ENCODE measurements at regions not wholly inside any gene's neighbourhood (a gene's known extent, or its start where the extent isn't known, plus 50 kb on each side); places are given as distances from the start of the nearest gene placed in this dataset.

DNA sequence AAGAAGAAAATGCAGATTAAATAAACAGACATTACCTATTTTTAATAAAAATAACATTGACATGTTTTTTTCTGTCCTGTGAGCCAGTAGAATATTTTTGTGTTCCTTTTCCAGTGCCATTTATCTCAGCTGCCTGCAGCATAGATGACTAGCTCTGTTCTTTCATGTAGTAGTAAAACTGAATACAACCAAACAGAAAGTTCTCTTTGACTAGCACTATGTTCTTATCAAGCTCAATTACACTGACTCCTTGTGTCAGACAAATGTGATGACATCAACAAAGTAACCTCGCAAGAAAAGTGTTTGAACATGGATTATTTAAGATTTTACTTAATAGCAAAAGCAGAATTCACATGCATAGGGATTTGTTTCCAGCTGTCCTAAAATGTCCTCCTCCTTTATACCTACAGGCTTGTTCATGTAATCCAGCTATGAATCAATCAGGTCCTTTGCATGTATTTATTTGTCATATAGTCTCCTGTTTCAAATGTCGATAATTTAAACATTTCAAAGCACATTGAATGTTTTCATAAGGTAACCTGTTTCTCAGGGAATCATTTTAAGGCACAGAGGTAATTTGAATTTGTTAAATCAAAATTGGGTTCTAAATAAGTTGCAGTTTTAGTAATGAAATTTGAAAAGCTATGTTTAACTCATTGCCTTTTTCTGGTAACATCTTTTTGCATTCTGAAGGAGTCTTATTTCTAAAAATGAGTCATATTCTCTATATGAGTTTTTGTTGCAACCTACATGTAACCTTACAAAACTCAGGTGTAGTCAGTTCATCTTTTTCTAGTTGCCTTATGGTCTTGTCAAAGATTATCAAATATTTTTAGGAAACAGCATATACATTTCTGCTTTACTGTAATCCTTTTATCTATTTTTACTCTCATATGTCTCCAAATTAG, 215.3 kb upstream of the GULP1 start:
- no peak overlapping the region for H2AFZ ChIP-seq
- H3K36me3 ChIP-seq (ENCODE audit: low read depth) = no peaks in the 10 kb centered on the region
- H3K27ac ChIP-seq = no peak overlapping the region
- no peaks in the 10 kb centered on the region for H3F3A ChIP-seq (ENCODE audit: insufficient read depth)
- no peak for TF ChIP-seq EZH2phosphoT487 (IDR thresholded peaks at IDR 0.05; ENCODE audit: insufficient read depth, low read depth)
- no peak for TF ChIP-seq EZH2 (IDR thresholded peaks at IDR 0.05; ENCODE audit: insufficient read depth, poor library complexity, severe bottlenecking)
- in situ Hi-C loops (cut with MboI) = no loop called here
- no peak overlapping the region for H3K9ac ChIP-seq
- no peak overlapping the region for H3K4me2 ChIP-seq (ENCODE audit: unreplicated experiment)
- no peaks in the 10 kb centered on the region for H3K9me2 ChIP-seq (ENCODE audit: insufficient read depth)
- no peaks in the 10 kb centered on the region for H3K79me2 ChIP-seq (ENCODE audit: insufficient read depth)
- no peaks in the 10 kb centered on the region for H4K20me1 ChIP-seq (ENCODE audit: insufficient read depth)
- no peaks in the 10 kb centered on the region for H3K9me3 ChIP-seq (ENCODE audit: low read depth)
- H3K4me3 ChIP-seq = no peak overlapping the region
- peaks cover 16% of the 10 kb centered on the region for H3K4me1 ChIP-seq (ENCODE audit: insufficient read depth)
- 89 to 93% methylated on average over 2 of the region's 2 CpGs for WGBS, 2 experiments (ENCODE audit: low coverage in 1 of 2, low lambda C conversion rate in 2 of 2, missing lambda C conversion rate in 2 of 2)
- H3K27me3 ChIP-seq (replicated peaks; ENCODE audit: insufficient read depth) = 0 out of 2 replicates have a peak, but pooled peaks cover 3% of the 10 kb centered on the region
- no peak for DNase-seq

DNA sequence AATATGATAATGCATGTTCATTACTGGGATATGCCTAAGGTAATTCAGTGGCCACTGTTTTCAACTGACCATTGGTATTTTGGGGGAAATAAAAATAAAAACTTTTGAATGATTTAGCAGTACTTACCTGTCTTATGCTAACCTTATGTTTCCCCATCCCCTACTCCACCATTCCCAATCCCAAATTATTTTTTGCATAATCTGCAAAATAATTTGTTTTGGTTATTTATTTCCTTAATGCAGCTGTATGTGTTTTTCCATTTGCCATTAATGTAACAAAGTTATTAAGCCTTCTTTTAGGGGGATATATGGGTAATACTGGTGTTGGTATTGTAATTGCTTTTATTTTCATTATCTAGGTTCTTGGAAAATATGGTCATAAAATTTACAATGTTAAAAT, 213.9 kb upstream of the GULP1 start:
- H3K4me1 ChIP-seq (ENCODE audit: insufficient read depth) = peaks cover 16% of the 10 kb centered on the region
- H3K27me3 ChIP-seq (replicated peaks; ENCODE audit: insufficient read depth) = 0 out of 2 replicates have a peak, but pooled peaks cover 3% of the 10 kb centered on the region
- H3K4me3 ChIP-seq = no peak overlapping the region
- H3K27ac ChIP-seq = no peak overlapping the region
- no peaks in the 10 kb centered on the region for H3K79me2 ChIP-seq (ENCODE audit: insufficient read depth)
- TF ChIP-seq EZH2phosphoT487 (IDR thresholded peaks at IDR 0.05; ENCODE audit: insufficient read depth, low read depth) (no peak), EZH2 (IDR thresholded peaks at IDR 0.05; ENCODE audit: insufficient read depth, poor library complexity, severe bottlenecking) (no peak)
- H3K9ac ChIP-seq = no peak overlapping the region
- DNase-seq = no peak
- H3K9me3 ChIP-seq (ENCODE audit: low read depth) = no peaks in the 10 kb centered on the region
- H3K36me3 ChIP-seq (ENCODE audit: low read depth) = no peaks in the 10 kb centered on the region
- H3K9me2 ChIP-seq (ENCODE audit: insufficient read depth) = no peaks in the 10 kb centered on the region
- no peak overlapping the region for H3K4me2 ChIP-seq (ENCODE audit: unreplicated experiment)
- in situ Hi-C loops (cut with MboI) = no loop called here
- H4K20me1 ChIP-seq (ENCODE audit: insufficient read depth) = no peaks in the 10 kb centered on the region
- H2AFZ ChIP-seq = no peak overlapping the region
- no peaks in the 10 kb centered on the region for H3F3A ChIP-seq (ENCODE audit: insufficient read depth)

DNA sequence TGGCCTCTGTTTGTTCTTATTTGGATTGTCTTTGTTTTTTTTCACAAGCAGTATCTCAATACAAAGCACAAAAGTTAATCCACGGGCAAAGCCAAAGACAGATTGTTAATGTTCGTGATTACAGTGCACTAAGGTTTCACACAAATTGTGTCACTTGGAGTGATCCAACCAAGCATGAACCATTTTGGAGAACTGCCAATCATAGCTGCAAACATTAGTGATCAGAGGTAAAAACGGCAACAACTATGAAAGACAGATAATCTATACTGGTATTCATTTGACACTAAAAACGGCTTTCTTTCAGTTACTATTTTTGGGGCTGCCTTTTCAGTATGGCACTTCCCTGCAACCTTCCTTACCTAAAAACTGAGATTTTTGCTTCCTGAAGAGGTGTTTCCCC, 213.1 kb upstream of the GULP1 start:
- in situ Hi-C loops (cut with MboI) = no loop called here
- Histone ChIP-seq H3K79me2 (ENCODE audit: insufficient read depth) (no peaks in the 10 kb centered on the region), H3K4me1 (ENCODE audit: insufficient read depth) (peaks cover 16% of the 10 kb centered on the region), H3K9me2 (ENCODE audit: insufficient read depth) (no peaks in the 10 kb centered on the region), H3K27ac (0 out of 2 replicates have a peak overlapping the region, but pooled peaks have one; percentile 9), H4K20me1 (ENCODE audit: insufficient read depth) (no peaks in the 10 kb centered on the region), H3K36me3 (ENCODE audit: low read depth) (no peaks in the 10 kb centered on the region), H3K9ac (no peak overlapping the region), H3K27me3 (replicated peaks; ENCODE audit: insufficient read depth) (0 out of 2 replicates have a peak, but pooled peaks cover 3% of the 10 kb centered on the region), H3K4me3 (no peak overlapping the region), H3K4me2 (ENCODE audit: unreplicated experiment) (peak overlapping the region; percentile 42), H3K9me3 (ENCODE audit: low read depth) (no peaks in the 10 kb centered on the region), H3F3A (ENCODE audit: insufficient read depth) (no peaks in the 10 kb centered on the region), H2AFZ (no peak overlapping the region)
- WGBS, 2 experiments (ENCODE audit: low coverage in 1 of 2, low lambda C conversion rate in 2 of 2, missing lambda C conversion rate in 2 of 2) = 65% methylated on average over 4 of the region's 4 CpGs
- no peak for TF ChIP-seq EZH2phosphoT487 (IDR thresholded peaks at IDR 0.05; ENCODE audit: insufficient read depth, low read depth)
- no peak for TF ChIP-seq EZH2 (IDR thresholded peaks at IDR 0.05; ENCODE audit: insufficient read depth, poor library complexity, severe bottlenecking)
- DNase-seq = peak; percentile 19

DNA sequence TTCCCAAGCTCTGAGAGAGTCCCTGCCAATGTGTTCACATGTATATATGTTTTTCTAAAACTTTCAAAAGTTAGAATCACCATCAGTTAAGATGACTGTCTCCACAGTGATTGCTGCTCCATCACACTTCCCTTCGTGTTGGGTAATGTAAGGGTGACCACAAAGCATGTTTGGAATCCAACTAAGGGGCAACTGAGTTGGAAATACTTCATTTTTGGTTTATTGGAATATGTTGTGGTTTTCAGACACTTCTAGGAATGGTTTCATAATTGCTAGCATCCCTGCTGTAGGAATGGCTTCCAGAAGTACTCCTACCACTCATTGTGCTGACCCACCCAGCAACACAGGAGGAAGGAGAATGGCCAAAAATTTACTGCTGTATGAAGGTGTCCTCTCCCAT, 212.5 kb upstream of the GULP1 start:
- peak; percentile 84 for DNase-seq
- Histone ChIP-seq H4K20me1 (ENCODE audit: insufficient read depth) (no peaks in the 10 kb centered on the region), H3K4me2 (ENCODE audit: unreplicated experiment) (peak overlapping the region; percentile 42), H3K36me3 (ENCODE audit: low read depth) (no peaks in the 10 kb centered on the region), H3K9me3 (ENCODE audit: low read depth) (no peaks in the 10 kb centered on the region), H3K4me1 (ENCODE audit: insufficient read depth) (peaks cover 16% of the 10 kb centered on the region), H3K79me2 (ENCODE audit: insufficient read depth) (no peaks in the 10 kb centered on the region), H2AFZ (no peak overlapping the region), H3K27me3 (replicated peaks; ENCODE audit: insufficient read depth) (0 out of 2 replicates have a peak, but pooled peaks cover 3% of the 10 kb centered on the region), H3F3A (ENCODE audit: insufficient read depth) (no peaks in the 10 kb centered on the region), H3K9ac (no peak overlapping the region), H3K27ac (peak overlapping the region; percentile 9; the same call in 1 of the 2 replicates), H3K9me2 (ENCODE audit: insufficient read depth) (no peaks in the 10 kb centered on the region), H3K4me3 (no peak overlapping the region)
- TF ChIP-seq EZH2 (IDR thresholded peaks at IDR 0.05; ENCODE audit: insufficient read depth, poor library complexity, severe bottlenecking) = no peak
- TF ChIP-seq EZH2phosphoT487 (IDR thresholded peaks at IDR 0.05; ENCODE audit: insufficient read depth, low read depth) = peak; percentile 85
- in situ Hi-C loops (cut with MboI) = no loop called here
- WGBS, 2 experiments (ENCODE audit: low coverage in 1 of 2, low lambda C conversion rate in 2 of 2, missing lambda C conversion rate in 2 of 2) = 0% methylated on average over 1 of the region's 1 CpG

Measured in GM23248 (cell line).